GM23338 (cell line): ENCODE measurements at regions not wholly inside any gene's neighbourhood (a gene's known extent, or its start where the extent isn't known, plus 50 kb on each side); places are given as distances from the start of the nearest gene placed in this dataset.

Experiments
- ATAC-seq: fragments of 200-7000 bp; cut with Tn5 transposase; 3 replicates; pipeline ENCODE4 v1.9.1; 2020
- DNase-seq: peaks from one replicate; pipeline ENCODE4 v3.0.0-alpha.2; 2015; ENCODE audit warnings: low spot score
- H2AFZ ChIP-seq: fragments of 200-600 bp; sonication (generic); 2 replicates; pipeline ENCODE4 v1.8.0; 2016; ENCODE audit warnings: antibody characterized with exemption, mild to moderate bottlenecking, moderate library complexity
- H3F3A ChIP-seq: fragments of 200-600 bp; sonication (generic); replicated peaks from 2 replicates; pipeline ENCODE4 v1.8.0; 2017; ENCODE audit warnings: antibody characterized with exemption, mixed run types, low read depth
- H3K27ac ChIP-seq: fragments of 200-600 bp; sonication (generic); 2 replicates; pipeline ENCODE4 v1.6.1; 2016; ENCODE audit warnings: low read depth
- H3K27me3 ChIP-seq: fragments of 200-600 bp; sonication (generic); 2 replicates; pipeline ENCODE4 v1.8.0; 2016; ENCODE audit warnings: mild to moderate bottlenecking, mixed run types, moderate library complexity; ENCODE audit not compliant: insufficient read depth
- H3K36me3 ChIP-seq: fragments of 200-600 bp; sonication (generic); 2 replicates; pipeline ENCODE4 v1.8.0; 2016; ENCODE audit warnings: mild to moderate bottlenecking; ENCODE audit not compliant: insufficient read depth
- H3K4me1 ChIP-seq: fragments of 200-600 bp; sonication (generic); 2 replicates; pipeline ENCODE4 v1.8.0; 2016; ENCODE audit warnings: mild to moderate bottlenecking, moderate library complexity; ENCODE audit not compliant: insufficient read depth
- H3K4me2 ChIP-seq: fragments of 200-600 bp; sonication (generic); 2 replicates; pipeline ENCODE4 v1.7.1; 2017; ENCODE audit warnings: mixed run types
- H3K4me3 ChIP-seq: fragments of 200-600 bp; sonication (generic); 2 replicates; pipeline ENCODE4 v1.6.1; 2016; ENCODE audit warnings: mixed run types
- H3K79me2 ChIP-seq: fragments of 200-600 bp; sonication (generic); replicated peaks from 2 replicates; pipeline ENCODE4 v1.8.0; 2017; ENCODE audit warnings: mild to moderate bottlenecking; ENCODE audit not compliant: insufficient read depth
- H3K9me2 ChIP-seq: fragments of 200-600 bp; sonication (generic); 2 replicates; pipeline ENCODE4 v1.8.0; 2017; ENCODE audit not compliant: insufficient read depth
- H4K20me1 ChIP-seq: fragments of 200-600 bp; sonication (generic); replicated peaks from 2 replicates; pipeline ENCODE4 v1.8.0; 2017; ENCODE audit warnings: mild to moderate bottlenecking; ENCODE audit not compliant: insufficient read depth
- H3K27ac Mint-ChIP-seq: 2 replicates; pipeline ENCODE4 v1.8.0; 2020; ENCODE audit warnings: inconsistent platforms, mild to moderate bottlenecking, moderate library complexity, mixed read lengths
- H3K27me3 Mint-ChIP-seq: 3 replicates; pipeline ENCODE4 v1.8.0; 2022; ENCODE audit warnings: low read depth, mild to moderate bottlenecking, moderate library complexity, mixed read lengths, inconsistent platforms; ENCODE audit not compliant: insufficient read depth, poor library complexity
- H3K36me3 Mint-ChIP-seq: 3 replicates; pipeline ENCODE4 v1.8.0; 2021; ENCODE audit warnings: low read depth, mild to moderate bottlenecking, inconsistent platforms, moderate library complexity, mixed read lengths
- H3K4me1 Mint-ChIP-seq: 3 replicates; pipeline ENCODE4 v1.8.0; 2020; ENCODE audit warnings: mild to moderate bottlenecking, inconsistent platforms, mixed read lengths
- H3K4me3 Mint-ChIP-seq: 3 replicates; pipeline ENCODE4 v1.8.0; 2021; ENCODE audit warnings: moderate library complexity, mild to moderate bottlenecking, inconsistent platforms, mixed read lengths
- H3K9me3 Mint-ChIP-seq: 3 replicates; pipeline ENCODE4 v1.8.0; 2020; ENCODE audit warnings: moderate library complexity, mild to moderate bottlenecking, inconsistent platforms, mixed read lengths
- CREB1 ChIP-seq: fragments of 250-450 bp; sonication (Bioruptor Pico); IDR thresholded peaks from 2 replicates; pipeline ENCODE4 v1.5.0; 2020; ENCODE audit warnings: low read depth, mild to moderate bottlenecking, moderate library complexity
- POLR2AphosphoS5 ChIP-seq: IDR thresholded peaks from 2 replicates; pipeline ENCODE4 v1.6.1; 2016; ENCODE audit warnings: antibody characterized with exemption, low read depth
- ZNF114 ChIP-seq: fragments of 250-450 bp; sonication (Bioruptor Pico); IDR thresholded peaks from 2 replicates; pipeline ENCODE4 v1.5.0; 2020; ENCODE audit warnings: mild to moderate bottlenecking, moderate library complexity
- TF ChIP-seq, protein P1 (sequence below): fragments of 250-450 bp; sonication (Bioruptor Pico); IDR thresholded peaks from 2 replicates; pipeline ENCODE4 v1.5.0; 2020; ENCODE audit warnings: mild to moderate bottlenecking, moderate library complexity
- TF ChIP-seq, protein P2 (sequence below): IDR thresholded peaks from 2 replicates; pipeline ENCODE4 v1.6.1; 2016; ENCODE audit warnings: antibody characterized with exemption
- TF ChIP-seq, protein P3 (sequence below): IDR thresholded peaks from one replicate; pipeline ENCODE4 v1.6.1; 2018; ENCODE audit warnings: antibody characterized with exemption; ENCODE audit not compliant: unreplicated experiment

DNA sequence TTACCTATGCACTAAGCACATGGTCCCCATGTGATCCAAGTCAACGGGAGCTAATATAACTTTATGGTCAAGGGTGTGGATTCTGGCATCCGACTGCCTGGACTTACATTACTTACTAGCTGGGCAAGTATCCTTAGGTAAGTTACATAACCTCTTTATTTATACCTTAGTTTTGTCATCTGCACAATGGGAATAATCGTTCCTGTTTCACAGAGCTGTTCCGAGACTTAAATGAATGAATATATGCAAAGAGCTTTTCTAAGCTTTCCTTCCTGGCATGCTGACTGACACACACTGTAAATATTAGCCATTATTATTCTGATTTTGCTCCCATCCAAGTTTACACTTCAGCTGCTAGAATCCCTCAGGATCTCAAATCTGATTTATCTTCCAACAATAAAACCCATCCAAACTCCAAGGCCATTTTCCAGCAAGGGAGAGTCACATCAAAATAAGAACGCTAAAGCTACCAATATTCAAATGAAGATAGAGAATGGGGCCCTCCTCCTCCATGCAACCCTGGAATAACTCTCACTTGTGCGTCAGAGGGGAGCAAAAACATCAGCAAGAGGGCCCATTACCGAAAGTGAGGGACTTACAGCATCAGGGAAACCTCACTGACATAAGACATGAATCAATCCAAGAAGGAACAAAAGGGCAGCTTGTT is 115.6 kb upstream of the KAZN start (continued):
- TF ChIP-seq, protein P1, sequence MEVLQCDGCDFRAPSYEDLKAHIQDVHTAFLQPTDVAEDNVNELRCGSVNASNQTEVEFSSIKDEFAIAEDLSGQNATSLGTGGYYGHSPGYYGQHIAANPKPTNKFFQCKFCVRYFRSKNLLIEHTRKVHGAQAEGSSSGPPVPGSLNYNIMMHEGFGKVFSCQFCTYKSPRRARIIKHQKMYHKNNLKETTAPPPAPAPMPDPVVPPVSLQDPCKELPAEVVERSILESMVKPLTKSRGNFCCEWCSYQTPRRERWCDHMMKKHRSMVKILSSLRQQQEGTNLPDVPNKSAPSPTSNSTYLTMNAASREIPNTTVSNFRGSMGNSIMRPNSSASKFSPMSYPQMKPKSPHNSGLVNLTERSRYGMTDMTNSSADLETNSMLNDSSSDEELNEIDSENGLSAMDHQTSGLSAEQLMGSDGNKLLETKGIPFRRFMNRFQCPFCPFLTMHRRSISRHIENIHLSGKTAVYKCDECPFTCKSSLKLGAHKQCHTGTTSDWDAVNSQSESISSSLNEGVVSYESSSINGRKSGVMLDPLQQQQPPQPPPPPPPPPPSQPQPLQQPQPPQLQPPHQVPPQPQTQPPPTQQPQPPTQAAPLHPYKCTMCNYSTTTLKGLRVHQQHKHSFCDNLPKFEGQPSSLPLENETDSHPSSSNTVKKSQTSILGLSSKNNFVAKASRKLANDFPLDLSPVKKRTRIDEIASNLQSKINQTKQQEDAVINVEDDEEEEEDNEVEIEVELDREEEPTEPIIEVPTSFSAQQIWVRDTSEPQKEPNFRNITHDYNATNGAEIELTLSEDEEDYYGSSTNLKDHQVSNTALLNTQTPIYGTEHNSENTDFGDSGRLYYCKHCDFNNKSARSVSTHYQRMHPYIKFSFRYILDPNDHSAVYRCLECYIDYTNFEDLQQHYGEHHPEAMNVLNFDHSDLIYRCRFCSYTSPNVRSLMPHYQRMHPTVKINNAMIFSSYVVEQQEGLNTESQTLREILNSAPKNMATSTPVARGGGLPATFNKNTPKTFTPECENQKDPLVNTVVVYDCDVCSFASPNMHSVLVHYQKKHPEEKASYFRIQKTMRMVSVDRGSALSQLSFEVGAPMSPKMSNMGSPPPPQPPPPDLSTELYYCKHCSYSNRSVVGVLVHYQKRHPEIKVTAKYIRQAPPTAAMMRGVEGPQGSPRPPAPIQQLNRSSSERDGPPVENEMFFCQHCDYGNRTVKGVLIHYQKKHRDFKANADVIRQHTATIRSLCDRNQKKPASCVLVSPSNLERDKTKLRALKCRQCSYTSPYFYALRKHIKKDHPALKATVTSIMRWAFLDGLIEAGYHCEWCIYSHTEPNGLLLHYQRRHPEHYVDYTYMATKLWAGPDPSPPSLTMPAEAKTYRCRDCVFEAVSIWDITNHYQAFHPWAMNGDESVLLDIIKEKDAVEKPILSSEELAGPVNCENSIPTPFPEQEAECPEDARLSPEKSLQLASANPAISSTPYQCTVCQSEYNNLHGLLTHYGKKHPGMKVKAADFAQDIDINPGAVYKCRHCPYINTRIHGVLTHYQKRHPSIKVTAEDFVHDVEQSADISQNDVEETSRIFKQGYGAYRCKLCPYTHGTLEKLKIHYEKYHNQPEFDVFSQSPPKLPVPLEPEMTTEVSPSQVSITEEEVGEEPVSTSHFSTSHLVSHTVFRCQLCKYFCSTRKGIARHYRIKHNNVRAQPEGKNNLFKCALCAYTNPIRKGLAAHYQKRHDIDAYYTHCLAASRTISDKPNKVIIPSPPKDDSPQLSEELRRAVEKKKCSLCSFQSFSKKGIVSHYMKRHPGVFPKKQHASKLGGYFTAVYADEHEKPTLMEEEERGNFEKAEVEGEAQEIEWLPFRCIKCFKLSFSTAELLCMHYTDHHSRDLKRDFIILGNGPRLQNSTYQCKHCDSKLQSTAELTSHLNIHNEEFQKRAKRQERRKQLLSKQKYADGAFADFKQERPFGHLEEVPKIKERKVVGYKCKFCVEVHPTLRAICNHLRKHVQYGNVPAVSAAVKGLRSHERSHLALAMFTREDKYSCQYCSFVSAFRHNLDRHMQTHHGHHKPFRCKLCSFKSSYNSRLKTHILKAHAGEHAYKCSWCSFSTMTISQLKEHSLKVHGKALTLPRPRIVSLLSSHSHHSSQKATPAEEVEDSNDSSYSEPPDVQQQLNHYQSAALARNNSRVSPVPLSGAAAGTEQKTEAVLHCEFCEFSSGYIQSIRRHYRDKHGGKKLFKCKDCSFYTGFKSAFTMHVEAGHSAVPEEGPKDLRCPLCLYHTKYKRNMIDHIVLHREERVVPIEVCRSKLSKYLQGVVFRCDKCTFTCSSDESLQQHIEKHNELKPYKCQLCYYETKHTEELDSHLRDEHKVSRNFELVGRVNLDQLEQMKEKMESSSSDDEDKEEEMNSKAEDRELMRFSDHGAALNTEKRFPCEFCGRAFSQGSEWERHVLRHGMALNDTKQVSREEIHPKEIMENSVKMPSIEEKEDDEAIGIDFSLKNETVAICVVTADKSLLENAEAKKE (CRISPR knock-in tag) = no peak
- TF ChIP-seq CREB1 (CRISPR knock-in tag) = no peak
- TF ChIP-seq, protein P2, sequence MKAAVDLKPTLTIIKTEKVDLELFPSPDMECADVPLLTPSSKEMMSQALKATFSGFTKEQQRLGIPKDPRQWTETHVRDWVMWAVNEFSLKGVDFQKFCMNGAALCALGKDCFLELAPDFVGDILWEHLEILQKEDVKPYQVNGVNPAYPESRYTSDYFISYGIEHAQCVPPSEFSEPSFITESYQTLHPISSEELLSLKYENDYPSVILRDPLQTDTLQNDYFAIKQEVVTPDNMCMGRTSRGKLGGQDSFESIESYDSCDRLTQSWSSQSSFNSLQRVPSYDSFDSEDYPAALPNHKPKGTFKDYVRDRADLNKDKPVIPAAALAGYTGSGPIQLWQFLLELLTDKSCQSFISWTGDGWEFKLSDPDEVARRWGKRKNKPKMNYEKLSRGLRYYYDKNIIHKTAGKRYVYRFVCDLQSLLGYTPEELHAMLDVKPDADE = no peak

DNA sequence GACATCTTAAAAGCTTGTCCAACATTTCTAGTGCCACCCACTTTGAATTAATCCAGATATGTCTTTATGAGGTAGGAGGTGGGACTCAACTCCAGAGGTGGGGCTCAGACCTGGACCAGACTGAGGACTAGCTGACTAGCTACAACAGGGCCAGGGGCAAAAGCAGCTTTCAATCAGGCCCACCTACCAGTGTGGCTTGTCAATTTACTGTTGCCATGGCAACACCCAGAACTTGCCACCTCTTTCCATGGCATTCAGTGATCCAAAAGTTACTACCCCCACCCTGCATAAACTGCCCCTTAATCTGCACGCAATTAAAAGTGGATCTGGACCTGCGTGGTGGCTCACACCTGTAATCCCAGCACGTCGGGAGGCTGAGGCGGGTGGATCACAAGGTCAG is 113.2 kb upstream of the KAZN start:
- Histone ChIP-seq H3K27ac (no peak overlapping the region), H3K4me1 (peaks cover 8% of the 10 kb centered on the region; the same call in 1 of the 2 replicates), H3K4me2 (no peak overlapping the region), H4K20me1 (no peaks in the 10 kb centered on the region), H3K4me3 (no peak overlapping the region), H3K36me3 (no peaks in the 10 kb centered on the region), H3F3A (no peaks in the 10 kb centered on the region), H3K79me2 (no peaks in the 10 kb centered on the region), H3K9me2 (peaks cover 5% of the 10 kb centered on the region; the same call in 1 of the 2 replicates), H2AFZ (no peak overlapping the region), H3K27me3 (no peaks in the 10 kb centered on the region)
- no peak overlapping the region for H3K4me3 Mint-ChIP-seq
- no peaks in the 10 kb centered on the region for H3K36me3 Mint-ChIP-seq
- H3K4me1 Mint-ChIP-seq = peaks cover 6% of the 10 kb centered on the region
- DNase-seq (no peak), ATAC-seq (no peak)
- no peaks in the 10 kb centered on the region for H3K9me3 Mint-ChIP-seq
- TF ChIP-seq, protein P3, sequence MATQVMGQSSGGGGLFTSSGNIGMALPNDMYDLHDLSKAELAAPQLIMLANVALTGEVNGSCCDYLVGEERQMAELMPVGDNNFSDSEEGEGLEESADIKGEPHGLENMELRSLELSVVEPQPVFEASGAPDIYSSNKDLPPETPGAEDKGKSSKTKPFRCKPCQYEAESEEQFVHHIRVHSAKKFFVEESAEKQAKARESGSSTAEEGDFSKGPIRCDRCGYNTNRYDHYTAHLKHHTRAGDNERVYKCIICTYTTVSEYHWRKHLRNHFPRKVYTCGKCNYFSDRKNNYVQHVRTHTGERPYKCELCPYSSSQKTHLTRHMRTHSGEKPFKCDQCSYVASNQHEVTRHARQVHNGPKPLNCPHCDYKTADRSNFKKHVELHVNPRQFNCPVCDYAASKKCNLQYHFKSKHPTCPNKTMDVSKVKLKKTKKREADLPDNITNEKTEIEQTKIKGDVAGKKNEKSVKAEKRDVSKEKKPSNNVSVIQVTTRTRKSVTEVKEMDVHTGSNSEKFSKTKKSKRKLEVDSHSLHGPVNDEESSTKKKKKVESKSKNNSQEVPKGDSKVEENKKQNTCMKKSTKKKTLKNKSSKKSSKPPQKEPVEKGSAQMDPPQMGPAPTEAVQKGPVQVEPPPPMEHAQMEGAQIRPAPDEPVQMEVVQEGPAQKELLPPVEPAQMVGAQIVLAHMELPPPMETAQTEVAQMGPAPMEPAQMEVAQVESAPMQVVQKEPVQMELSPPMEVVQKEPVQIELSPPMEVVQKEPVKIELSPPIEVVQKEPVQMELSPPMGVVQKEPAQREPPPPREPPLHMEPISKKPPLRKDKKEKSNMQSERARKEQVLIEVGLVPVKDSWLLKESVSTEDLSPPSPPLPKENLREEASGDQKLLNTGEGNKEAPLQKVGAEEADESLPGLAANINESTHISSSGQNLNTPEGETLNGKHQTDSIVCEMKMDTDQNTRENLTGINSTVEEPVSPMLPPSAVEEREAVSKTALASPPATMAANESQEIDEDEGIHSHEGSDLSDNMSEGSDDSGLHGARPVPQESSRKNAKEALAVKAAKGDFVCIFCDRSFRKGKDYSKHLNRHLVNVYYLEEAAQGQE = no peak
- no peak for TF ChIP-seq ZNF114
- no peak for TF ChIP-seq POLR2AphosphoS5
- TF ChIP-seq, protein P2 = no peak
- H3K27me3 Mint-ChIP-seq = no peaks in the 10 kb centered on the region
- no peak overlapping the region for H3K27ac Mint-ChIP-seq
